CD1c-positive myeloid dendritic cell (primary cell): ENCODE measurements at regions not wholly inside any gene's neighbourhood (a gene's known extent, or its start where the extent isn't known, plus 50 kb on each side); places are given as distances from the start of the nearest gene placed in this dataset.

Experiments
- DNase-seq: peaks from one replicate; pipeline ENCODE4 v3.0.0-alpha.2; 2016; ENCODE audit errors: extremely low spot score

- no peak for DNase-seq
Measured at GRCh38 chr4:63505714-63506460, 903.4 kb downstream of the TECRL start.

- no peak for DNase-seq
Measured at GRCh38 chr4:63493265-63493664, 916.0 kb downstream of the TECRL start.

GRCh38 chr4:63492515-63492914, 916.7 kb downstream of the TECRL start:
- DNase-seq = no peak

GRCh38 chr4:63464393-63464792, 944.9 kb downstream of the TECRL start:
- no peak for DNase-seq

GRCh38 chr4:63460075-63460474, 949.2 kb downstream of the TECRL start:
- DNase-seq = no peak

- no peak for DNase-seq
Measured at GRCh38 chr4:63459329-63459728, 949.9 kb downstream of the TECRL start.

- no peak for DNase-seq
Measured at GRCh38 chr4:63458010-63458409, 951.2 kb downstream of the TECRL start.

GRCh38 chr4:63440236-63440635, 969.0 kb downstream of the TECRL start:
- no peak for DNase-seq

GRCh38 chr4:63430105-63430504, 979.1 kb downstream of the TECRL start:
- no peak for DNase-seq

GRCh38 chr4:63396269-63396668, 1013.0 kb downstream of the TECRL start:
- DNase-seq = no peak

- no peak for DNase-seq
Measured at GRCh38 chr4:63393544-63393943, 1015.7 kb downstream of the TECRL start.

GRCh38 chr4:63379750-63380522, 1029.3 kb downstream of the TECRL start:
- no peak for DNase-seq

GRCh38 chr4:63371001-63371400, 1038.2 kb downstream of the TECRL start:
- no peak for DNase-seq

GRCh38 chr4:63361628-63362027, 1047.6 kb downstream of the TECRL start:
- DNase-seq = no peak

- DNase-seq = no peak
Measured at GRCh38 chr4:63361066-63361465, 1048.2 kb downstream of the TECRL start.

GRCh38 chr4:63349674-63350025, 1059.6 kb downstream of the TECRL start:
- no peak for DNase-seq

- no peak for DNase-seq
Measured at GRCh38 chr4:63348735-63349673, 1060.2 kb downstream of the TECRL start.

GRCh38 chr4:63325140-63325539, 1084.1 kb downstream of the TECRL start:
- DNase-seq = no peak

GRCh38 chr4:63316633-63317032, 1092.6 kb downstream of the TECRL start:
- DNase-seq = no peak

GRCh38 chr4:63315651-63316050, 1093.6 kb downstream of the TECRL start:
- no peak for DNase-seq

- DNase-seq = no peak
Measured at GRCh38 chr4:63308697-63309096, 1100.6 kb downstream of the TECRL start.

- DNase-seq = no peak
Measured at GRCh38 chr4:63302792-63303191, 1106.5 kb downstream of the TECRL start.
